HL-60 (cell line): ENCODE measurements at regions not wholly inside any gene's neighbourhood (a gene's known extent, or its start where the extent isn't known, plus 50 kb on each side); places are given as distances from the start of the nearest gene placed in this dataset.

Experiments
- GABPA ChIP-seq: IDR thresholded peaks from 2 replicates; pipeline ENCODE4 v1.6.1; 2012; ENCODE audit warnings: low read depth
- POLR2AphosphoS5 ChIP-seq: IDR thresholded peaks from 2 replicates; pipeline ENCODE4 v1.6.1; 2012; ENCODE audit warnings: low read depth
- SPI1 ChIP-seq: IDR thresholded peaks from 2 replicates; pipeline ENCODE4 v1.6.1; 2012; ENCODE audit warnings: low read depth, mild to moderate bottlenecking, borderline replicate concordance
- TF ChIP-seq, protein P1 (sequence below): IDR thresholded peaks from one replicate; pipeline ENCODE4 v1.5.1; 2011; ENCODE audit warnings: low read length, control low read depth, inconsistent platforms; ENCODE audit not compliant: insufficient read depth
- TF ChIP-seq, protein P2 (sequence below): IDR thresholded peaks from 2 replicates; pipeline ENCODE4 v1.6.1; 2012; ENCODE audit warnings: low read depth; ENCODE audit not compliant: insufficient replicate concordance

DNA sequence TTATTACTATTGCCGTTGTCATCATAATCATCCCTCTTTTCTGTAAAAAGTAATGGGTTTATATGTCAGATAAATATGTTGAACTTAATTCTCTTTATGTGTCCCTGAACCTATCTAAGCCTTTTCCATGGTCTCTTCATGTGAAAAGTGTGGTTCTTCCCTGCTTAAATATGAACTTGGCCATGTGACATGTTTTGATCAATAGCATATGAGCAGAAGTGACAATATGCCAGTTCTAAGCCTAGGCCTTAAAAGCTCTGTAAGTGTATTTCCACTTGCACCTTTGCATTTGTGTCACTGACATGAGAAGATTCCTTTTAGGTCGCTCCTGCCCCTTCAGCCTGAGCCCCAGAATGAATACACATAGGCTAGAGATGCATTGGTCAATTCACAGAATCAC is 188.4 kb upstream of the CCN2 start:
- TF ChIP-seq, protein P1, sequence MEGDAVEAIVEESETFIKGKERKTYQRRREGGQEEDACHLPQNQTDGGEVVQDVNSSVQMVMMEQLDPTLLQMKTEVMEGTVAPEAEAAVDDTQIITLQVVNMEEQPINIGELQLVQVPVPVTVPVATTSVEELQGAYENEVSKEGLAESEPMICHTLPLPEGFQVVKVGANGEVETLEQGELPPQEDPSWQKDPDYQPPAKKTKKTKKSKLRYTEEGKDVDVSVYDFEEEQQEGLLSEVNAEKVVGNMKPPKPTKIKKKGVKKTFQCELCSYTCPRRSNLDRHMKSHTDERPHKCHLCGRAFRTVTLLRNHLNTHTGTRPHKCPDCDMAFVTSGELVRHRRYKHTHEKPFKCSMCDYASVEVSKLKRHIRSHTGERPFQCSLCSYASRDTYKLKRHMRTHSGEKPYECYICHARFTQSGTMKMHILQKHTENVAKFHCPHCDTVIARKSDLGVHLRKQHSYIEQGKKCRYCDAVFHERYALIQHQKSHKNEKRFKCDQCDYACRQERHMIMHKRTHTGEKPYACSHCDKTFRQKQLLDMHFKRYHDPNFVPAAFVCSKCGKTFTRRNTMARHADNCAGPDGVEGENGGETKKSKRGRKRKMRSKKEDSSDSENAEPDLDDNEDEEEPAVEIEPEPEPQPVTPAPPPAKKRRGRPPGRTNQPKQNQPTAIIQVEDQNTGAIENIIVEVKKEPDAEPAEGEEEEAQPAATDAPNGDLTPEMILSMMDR = no peak
- TF ChIP-seq, protein P2, sequence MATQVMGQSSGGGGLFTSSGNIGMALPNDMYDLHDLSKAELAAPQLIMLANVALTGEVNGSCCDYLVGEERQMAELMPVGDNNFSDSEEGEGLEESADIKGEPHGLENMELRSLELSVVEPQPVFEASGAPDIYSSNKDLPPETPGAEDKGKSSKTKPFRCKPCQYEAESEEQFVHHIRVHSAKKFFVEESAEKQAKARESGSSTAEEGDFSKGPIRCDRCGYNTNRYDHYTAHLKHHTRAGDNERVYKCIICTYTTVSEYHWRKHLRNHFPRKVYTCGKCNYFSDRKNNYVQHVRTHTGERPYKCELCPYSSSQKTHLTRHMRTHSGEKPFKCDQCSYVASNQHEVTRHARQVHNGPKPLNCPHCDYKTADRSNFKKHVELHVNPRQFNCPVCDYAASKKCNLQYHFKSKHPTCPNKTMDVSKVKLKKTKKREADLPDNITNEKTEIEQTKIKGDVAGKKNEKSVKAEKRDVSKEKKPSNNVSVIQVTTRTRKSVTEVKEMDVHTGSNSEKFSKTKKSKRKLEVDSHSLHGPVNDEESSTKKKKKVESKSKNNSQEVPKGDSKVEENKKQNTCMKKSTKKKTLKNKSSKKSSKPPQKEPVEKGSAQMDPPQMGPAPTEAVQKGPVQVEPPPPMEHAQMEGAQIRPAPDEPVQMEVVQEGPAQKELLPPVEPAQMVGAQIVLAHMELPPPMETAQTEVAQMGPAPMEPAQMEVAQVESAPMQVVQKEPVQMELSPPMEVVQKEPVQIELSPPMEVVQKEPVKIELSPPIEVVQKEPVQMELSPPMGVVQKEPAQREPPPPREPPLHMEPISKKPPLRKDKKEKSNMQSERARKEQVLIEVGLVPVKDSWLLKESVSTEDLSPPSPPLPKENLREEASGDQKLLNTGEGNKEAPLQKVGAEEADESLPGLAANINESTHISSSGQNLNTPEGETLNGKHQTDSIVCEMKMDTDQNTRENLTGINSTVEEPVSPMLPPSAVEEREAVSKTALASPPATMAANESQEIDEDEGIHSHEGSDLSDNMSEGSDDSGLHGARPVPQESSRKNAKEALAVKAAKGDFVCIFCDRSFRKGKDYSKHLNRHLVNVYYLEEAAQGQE = no peak
- TF ChIP-seq POLR2AphosphoS5 (no peak), GABPA (no peak), SPI1 (no peak)
